ENCODE measurements at regions not wholly inside any gene's neighbourhood (a gene's known extent, or its start where the extent isn't known, plus 50 kb on each side); places are given as distances from the start of the nearest gene placed in this dataset.
A peak's percentile ranks its signal among the peaks of the same experiment; 100 is the strongest.

DNA sequence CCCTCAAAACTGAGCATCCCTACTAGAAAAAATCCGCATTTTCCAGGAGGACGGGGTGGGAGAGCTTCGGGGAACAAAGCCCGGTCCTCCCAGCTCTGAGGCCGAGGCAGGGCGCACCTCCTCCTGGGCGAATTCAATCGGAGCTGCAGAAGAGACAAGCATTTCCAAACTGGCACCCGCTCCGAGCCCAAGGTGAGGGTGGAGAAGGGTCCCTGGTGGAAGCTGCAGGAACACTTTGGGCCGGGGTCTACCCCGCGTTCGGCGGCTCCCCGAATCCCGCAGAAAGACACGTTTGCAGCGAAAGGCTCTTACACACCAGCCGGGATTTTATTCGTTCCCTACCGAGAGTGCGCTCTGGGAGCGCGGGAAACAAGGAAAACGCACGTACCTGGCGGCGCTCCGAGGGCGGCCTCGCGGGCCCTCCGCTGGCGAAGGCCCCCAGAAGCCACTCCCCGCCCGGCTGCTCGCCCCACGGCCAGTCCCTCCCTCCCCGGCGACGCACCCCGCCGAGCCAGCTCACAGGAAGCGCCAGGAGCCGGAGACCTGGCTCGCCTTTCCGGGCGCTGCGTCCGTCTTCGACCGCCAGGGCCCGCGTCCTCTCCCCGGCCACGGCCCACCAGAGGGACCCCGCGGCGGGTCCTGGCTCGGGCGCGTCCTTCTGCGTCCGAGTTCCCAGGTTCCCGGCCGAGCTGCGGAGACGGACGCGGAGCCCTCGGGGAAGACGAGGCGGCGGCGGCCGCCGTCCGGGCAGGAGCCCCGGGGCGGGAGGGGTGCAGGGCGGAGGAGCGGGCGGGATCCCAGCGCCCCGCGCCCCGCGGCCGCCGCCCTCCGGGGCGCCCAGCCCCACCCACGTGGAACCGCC lies 49.8 kb upstream of the BAHCC1 start:
- peaks cover 76% of the 10 kb centered on the region for H3K27me3 ChIP-seq (ENCODE audit: insufficient read depth, insufficient read length)
- no peak for DNase-seq (ENCODE audit: low read depth, low spot score)
- H3K9me3 ChIP-seq (ENCODE audit: insufficient read depth, low read length) = no peaks in the 10 kb centered on the region
- H3K4me1 ChIP-seq (ENCODE audit: insufficient read depth, insufficient read length) = peaks cover 24% of the 10 kb centered on the region
- no peaks in the 10 kb centered on the region for H3K36me3 ChIP-seq (ENCODE audit: insufficient read depth, insufficient read length, low read length)
- TF ChIP-seq SUZ12 (IDR thresholded peaks at IDR 0.05; ENCODE audit: extremely low read depth, insufficient read depth, insufficient read length) (no peak), YY1 (IDR thresholded peaks at IDR 0.05; ENCODE audit: insufficient read depth, insufficient read length) (no peak), ZNF274 (IDR thresholded peaks at IDR 0.05; ENCODE audit: low read depth, low read length) (no peak)
- H3K4me3 ChIP-seq (ENCODE audit: insufficient read length, low read depth) = peak overlapping the region; percentile 71
- H3K9ac ChIP-seq (ENCODE audit: insufficient read length, low read depth) = peak overlapping the region; percentile 85
